H1 (cell line): ENCODE measurements at regions not wholly inside any gene's neighbourhood (a gene's known extent, or its start where the extent isn't known, plus 50 kb on each side); places are given as distances from the start of the nearest gene placed in this dataset.

Experiments
- CTCF ChIA-PET: fragments of 300-600 bp; sonication (Branson Sonifier 250); formaldehyde crosslinking; loops from one replicate; lab custom pipeline; 2021; ENCODE audit not compliant: partially characterized antibody; lab: Charles Lee
- POLR2A ChIA-PET: fragments of 300-600 bp; sonication (Branson Sonifier 250); formaldehyde crosslinking; loops from one replicate; lab custom pipeline; 2021; ENCODE audit warnings: inconsistent platforms; ENCODE audit not compliant: partially characterized antibody; lab: Charles Lee
- DNase-seq, 2 experiments: peaks; one replicate each; pipeline versions ENCODE4 v3.0.0 to v3.0.0-alpha.2; 2010 to 2022; ENCODE audit warnings: low spot score in 2 of 2, low read depth in 1 of 2, mixed read lengths in 1 of 2
- FAIRE-seq: peaks from 2 replicates; lab custom pipeline; 2011; peaks lifted over from hg19 to GRCh38; lab: Jason Lieb, UNC
- H2AFZ ChIP-seq: 2 replicates; pipeline ENCODE4 v1.8.1; 2012; ENCODE audit warnings: low read length, inconsistent platforms
- H2AK5ac ChIP-seq: 2 replicates; pipeline ENCODE4 v1.6.1; 2013; ENCODE audit warnings: low read depth, low read length
- H2BK120ac ChIP-seq: replicated peaks from 2 replicates; pipeline ENCODE3; 2013; ENCODE audit warnings: low read depth, low read length, inconsistent platforms
- H2BK12ac ChIP-seq: 2 replicates; pipeline ENCODE4 v1.6.1; 2013; ENCODE audit warnings: low read depth, low read length
- H2BK15ac ChIP-seq: 2 replicates; pipeline ENCODE4 v1.6.1; 2013; ENCODE audit warnings: low read length
- H2BK20ac ChIP-seq: 2 replicates; pipeline ENCODE4 v1.6.1; 2013; ENCODE audit warnings: low read length
- H2BK5ac ChIP-seq: 2 replicates; pipeline ENCODE4 v1.6.1; 2013; ENCODE audit warnings: low read depth, low read length
- H3K14ac ChIP-seq: 2 replicates; pipeline ENCODE4 v1.6.1; 2013; ENCODE audit warnings: inconsistent platforms; ENCODE audit not compliant: insufficient read length
- H3K18ac ChIP-seq: 2 replicates; pipeline ENCODE4 v1.6.1; 2013; ENCODE audit warnings: low read length; ENCODE audit errors: extremely low read depth
- H3K23ac ChIP-seq: 2 replicates; pipeline ENCODE4 v1.6.1; 2013; ENCODE audit warnings: inconsistent platforms; ENCODE audit not compliant: insufficient read length
- H3K23me2 ChIP-seq: 2 replicates; pipeline ENCODE4 v1.6.1; 2013; ENCODE audit warnings: low read depth, low read length
- H3K27ac ChIP-seq: 2 replicates; pipeline ENCODE4 v1.6.1; 2011; ENCODE audit warnings: low read depth, low read length, inconsistent platforms
- H3K27me3 ChIP-seq, 4 experiments: replicated peaks in 1 of 4; 1 replicate in 1 of 4; 2 replicates in 3 of 4; pipeline versions ENCODE4 v1.6.1 to v1.8.1; 2011 to 2013; ENCODE audit warnings: low read length in 3 of 4, mild to moderate bottlenecking in 3 of 4, inconsistent platforms in 2 of 4, mixed read lengths in 2 of 4, moderate library complexity in 1 of 4; ENCODE audit not compliant: control insufficient read depth in 3 of 4, insufficient read depth in 3 of 4; ENCODE audit errors: extremely low read depth in 1 of 4
- H3K36me3 ChIP-seq, 4 experiments: 2 replicates each; pipeline versions ENCODE4 v1.6.1 to v1.8.1; 2011 to 2013; ENCODE audit warnings: mild to moderate bottlenecking in 4 of 4, low read length in 3 of 4, moderate library complexity in 2 of 4, control low read depth in 1 of 4, inconsistent platforms in 1 of 4; ENCODE audit not compliant: insufficient read depth in 4 of 4, control insufficient read depth in 2 of 4
- H3K4ac ChIP-seq: replicated peaks from 2 replicates; pipeline ENCODE3; 2013; ENCODE audit warnings: low read length, low read depth, mixed read lengths, inconsistent platforms; ENCODE audit not compliant: insufficient read length
- H3K4me1 ChIP-seq, 4 experiments: replicated peaks in 1 of 4; 1 replicate in 1 of 4; 2 replicates in 3 of 4; pipeline versions ENCODE4 v1.6.1 to v1.8.1; 2011 to 2013; ENCODE audit warnings: low read length in 3 of 4, inconsistent platforms in 2 of 4, mixed read lengths in 1 of 4; ENCODE audit not compliant: insufficient read depth in 4 of 4, control insufficient read depth in 3 of 4
- H3K4me2 ChIP-seq, 2 experiments: 2 replicates each; pipeline versions ENCODE4 v1.6.1 to v1.8.1; 2011 to 2013; ENCODE audit warnings: low read depth in 2 of 2, low read length in 2 of 2, control low read depth in 1 of 2, inconsistent platforms in 1 of 2, mild to moderate bottlenecking in 1 of 2; ENCODE audit not compliant: insufficient read depth in 1 of 2
- H3K4me3 ChIP-seq, 4 experiments: fragments of 200-600, 300-600 bp in 1 of 4; sonication (generic), shearing (Covaris generic), sonication (Bioruptor Twin) in 1 of 4; 2 replicates each; pipeline versions ENCODE4 v1.5.1 to v1.8.1; 2011 to 2016; ENCODE audit warnings: low read length in 4 of 4, low read depth in 3 of 4, control low read depth in 2 of 4, inconsistent platforms in 2 of 4, mild to moderate bottlenecking in 2 of 4, mixed read lengths in 1 of 4, moderate library complexity in 1 of 4; ENCODE audit not compliant: insufficient read depth in 2 of 4; ENCODE audit errors: extremely low read depth in 1 of 4
- H3K56ac ChIP-seq: replicated peaks from 2 replicates; pipeline ENCODE3; 2013; ENCODE audit warnings: low read depth, mild to moderate bottlenecking, mixed read lengths, low read length, inconsistent platforms; ENCODE audit not compliant: insufficient read length
- H3K79me1 ChIP-seq: 2 replicates; pipeline ENCODE4 v1.6.1; 2013; ENCODE audit warnings: low read depth, low read length, control low read depth
- H3K79me2 ChIP-seq, 2 experiments: 2 replicates each; pipeline versions ENCODE4 v1.6.1 to v1.8.1; 2012 to 2013; ENCODE audit warnings: low read length in 2 of 2, mild to moderate bottlenecking in 2 of 2, inconsistent platforms in 1 of 2; ENCODE audit not compliant: insufficient read depth in 2 of 2, control insufficient read depth in 1 of 2
- H3K9ac ChIP-seq, 4 experiments: replicated peaks in 1 of 4; 1 replicate in 1 of 4; 2 replicates in 3 of 4; pipeline versions ENCODE4 v1.6.1 to v1.8.1; 2011 to 2013; ENCODE audit warnings: low read depth in 3 of 4, low read length in 3 of 4, control low read depth in 2 of 4, mild to moderate bottlenecking in 2 of 4, moderate library complexity in 2 of 4, inconsistent platforms in 1 of 4; ENCODE audit errors: extremely low read depth in 1 of 4
- H3K9me3 ChIP-seq, 2 experiments: 2 replicates each; pipeline versions ENCODE4 v1.6.1 to v1.8.1; 2012 to 2013; ENCODE audit warnings: mild to moderate bottlenecking in 2 of 2, moderate library complexity in 2 of 2, control low read depth in 1 of 2, inconsistent platforms in 1 of 2, low read depth in 1 of 2, low read length in 1 of 2, mixed read lengths in 1 of 2; ENCODE audit not compliant: insufficient read depth in 2 of 2
- H4K20me1 ChIP-seq, 2 experiments: replicated peaks in 1 of 2; 2 replicates each; pipeline versions ENCODE3 to v1.8.1; 2011 to 2013; ENCODE audit warnings: inconsistent platforms in 2 of 2, low read length in 2 of 2, mild to moderate bottlenecking in 1 of 2; ENCODE audit not compliant: insufficient read depth in 2 of 2, control insufficient read depth in 1 of 2
- H4K5ac ChIP-seq: 2 replicates; pipeline ENCODE4 v1.6.1; 2013; ENCODE audit warnings: low read length, low read depth, mixed read lengths, inconsistent platforms; ENCODE audit not compliant: insufficient read length
- H4K8ac ChIP-seq: 2 replicates; pipeline ENCODE4 v1.8.0; 2013; ENCODE audit warnings: mild to moderate bottlenecking, moderate library complexity, low read length, inconsistent platforms; ENCODE audit not compliant: insufficient read depth; ENCODE audit errors: extremely low read depth
- H4K91ac ChIP-seq: replicated peaks from 2 replicates; pipeline ENCODE3; 2013; ENCODE audit warnings: low read length, mixed read lengths, inconsistent platforms; ENCODE audit not compliant: insufficient read length
- CHD7 ChIP-seq: fragments of 300-600 bp; sonication (generic); IDR thresholded peaks from 2 replicates; pipeline ENCODE4 v1.7.1; 2012; ENCODE audit warnings: low read length, moderate library complexity, mild to moderate bottlenecking, inconsistent platforms; ENCODE audit not compliant: insufficient replicate concordance
- TBP ChIP-seq: IDR thresholded peaks from 2 replicates; pipeline ENCODE4 v1.6.1; 2011; ENCODE audit warnings: low read depth, low read length, improper control_type of control experiment

GRCh38 chr7:130856866-130857265 is 122.9 kb upstream of the KLF14 start:
- H3K18ac ChIP-seq: no peak overlapping the region
- H3K9me3 ChIP-seq: peaks cover 12 to 20% of the 10 kb centered on the region in 2 experiments
- no peak overlapping the region for H3K56ac ChIP-seq
- H2AFZ ChIP-seq: no peak overlapping the region
- no peak overlapping the region for H4K5ac ChIP-seq
- H3K27me3 ChIP-seq: no peaks in the 10 kb centered on the region
- no peak overlapping the region for H4K8ac ChIP-seq
- H3K79me1 ChIP-seq: no peaks in the 10 kb centered on the region
- H3K14ac ChIP-seq: no peak overlapping the region
- ChIA-PET POLR2A (no interaction called here), CTCF (interaction anchor here (1.3 kb wide), 1 partner anchor 53 kb away, joined by 3 read pairs; no protein-coding TSS in a partner anchor)
- no peak overlapping the region for H3K4me3 ChIP-seq
- no peaks in the 10 kb centered on the region for H3K4me1 ChIP-seq
- no peak overlapping the region for H2AK5ac ChIP-seq
- no peak overlapping the region for H3K4me2 ChIP-seq
- H2BK5ac ChIP-seq: no peak overlapping the region
- DNase-seq (no peak), FAIRE-seq (no peak)
- no peak overlapping the region for H3K9ac ChIP-seq
- no peak overlapping the region for H2BK15ac ChIP-seq
- no peaks in the 10 kb centered on the region for H4K20me1 ChIP-seq
- no peaks in the 10 kb centered on the region for H3K79me2 ChIP-seq
- H3K27ac ChIP-seq: no peak overlapping the region
- no peak overlapping the region for H2BK120ac ChIP-seq
- H2BK20ac ChIP-seq: no peak overlapping the region
- H3K4ac ChIP-seq: no peak overlapping the region
- no peak overlapping the region for H3K23ac ChIP-seq
- no peaks in the 10 kb centered on the region for H3K36me3 ChIP-seq
- H4K91ac ChIP-seq: no peak overlapping the region
- H3K23me2 ChIP-seq: no peaks in the 10 kb centered on the region
- no peak overlapping the region for H2BK12ac ChIP-seq
- TF ChIP-seq CHD7 (no peak), TBP (no peak)
